Coronary artery (tissue), 2 donors: ENCODE measurements at regions not wholly inside any gene's neighbourhood (a gene's known extent, or its start where the extent isn't known, plus 50 kb on each side); places are given as distances from the start of the nearest gene placed in this dataset.

Experiments used
- DNase-seq: peaks from one replicate; pipeline ENCODE4 v3.0.0-alpha.2; 2017; ENCODE audit warnings: low spot score
- H3K27ac ChIP-seq, 2 donors: fragments of 200-600 bp; sonication (generic); one replicate each; pipeline ENCODE4 v1.5.1; 2016 to 2019
- H3K4me3 ChIP-seq: fragments of 200-600 bp; sonication (generic); 2 replicates; pipeline ENCODE4 v1.5.1; 2016; ENCODE audit warnings: mild to moderate bottlenecking, moderate library complexity
- TF ChIP-seq, protein P1 (sequence below): fragments of 200-600 bp; sonication (generic); IDR thresholded peaks from one replicate; pipeline ENCODE4 v1.5.1; 2019; ENCODE audit warnings: antibody characterized with exemption

GRCh38 chr6:130524552-130524951 is 158.7 kb downstream of the TMEM200A start:
- Histone ChIP-seq H3K27ac (no peak overlapping the region), H3K4me3 (no peak overlapping the region)
- no peak for DNase-seq
- TF ChIP-seq, protein P1, sequence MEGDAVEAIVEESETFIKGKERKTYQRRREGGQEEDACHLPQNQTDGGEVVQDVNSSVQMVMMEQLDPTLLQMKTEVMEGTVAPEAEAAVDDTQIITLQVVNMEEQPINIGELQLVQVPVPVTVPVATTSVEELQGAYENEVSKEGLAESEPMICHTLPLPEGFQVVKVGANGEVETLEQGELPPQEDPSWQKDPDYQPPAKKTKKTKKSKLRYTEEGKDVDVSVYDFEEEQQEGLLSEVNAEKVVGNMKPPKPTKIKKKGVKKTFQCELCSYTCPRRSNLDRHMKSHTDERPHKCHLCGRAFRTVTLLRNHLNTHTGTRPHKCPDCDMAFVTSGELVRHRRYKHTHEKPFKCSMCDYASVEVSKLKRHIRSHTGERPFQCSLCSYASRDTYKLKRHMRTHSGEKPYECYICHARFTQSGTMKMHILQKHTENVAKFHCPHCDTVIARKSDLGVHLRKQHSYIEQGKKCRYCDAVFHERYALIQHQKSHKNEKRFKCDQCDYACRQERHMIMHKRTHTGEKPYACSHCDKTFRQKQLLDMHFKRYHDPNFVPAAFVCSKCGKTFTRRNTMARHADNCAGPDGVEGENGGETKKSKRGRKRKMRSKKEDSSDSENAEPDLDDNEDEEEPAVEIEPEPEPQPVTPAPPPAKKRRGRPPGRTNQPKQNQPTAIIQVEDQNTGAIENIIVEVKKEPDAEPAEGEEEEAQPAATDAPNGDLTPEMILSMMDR: no peak

GRCh38 chr6:130525408-130525807 is 159.6 kb downstream of the TMEM200A start:
- no peak for DNase-seq
- TF ChIP-seq, protein P1: no peak
- H3K4me3 ChIP-seq: no peak overlapping the region
- no peak overlapping the region for H3K27ac ChIP-seq

- H3K4me3 ChIP-seq: no peak overlapping the region
- TF ChIP-seq, protein P1: no peak
- no peak overlapping the region for H3K27ac ChIP-seq
- no peak for DNase-seq
Measured at GRCh38 chr6:130526466-130526865, 160.6 kb downstream of the TMEM200A start.

- Histone ChIP-seq H3K4me3 (no peak overlapping the region), H3K27ac (no peak overlapping the region)
- DNase-seq: no peak
- TF ChIP-seq, protein P1: no peak
Measured at GRCh38 chr6:130527173-130527572, 161.4 kb downstream of the TMEM200A start.

GRCh38 chr6:130529569-130530149 is 163.8 kb downstream of the TMEM200A start:
- Histone ChIP-seq H3K27ac (no peak overlapping the region), H3K4me3 (no peak overlapping the region)
- TF ChIP-seq, protein P1: no peak
- no peak for DNase-seq

GRCh38 chr6:130534627-130535026 is 168.8 kb downstream of the TMEM200A start:
- Histone ChIP-seq H3K4me3 (no peak overlapping the region), H3K27ac (no peak overlapping the region)
- DNase-seq: no peak
- TF ChIP-seq, protein P1: no peak

- TF ChIP-seq, protein P1: no peak
- Histone ChIP-seq H3K27ac (no peak overlapping the region), H3K4me3 (no peak overlapping the region)
- DNase-seq: no peak
Measured at GRCh38 chr6:130535242-130535641, 169.4 kb downstream of the TMEM200A start.
